HEK293T (cell line): ENCODE measurements at regions not wholly inside any gene's neighbourhood (a gene's known extent, or its start where the extent isn't known, plus 50 kb on each side); places are given as distances from the start of the nearest gene placed in this dataset.

Experiments used
- ELF4 ChIP-seq: fragments of 450-650 bp; IDR thresholded peaks from 2 replicates; pipeline ENCODE4 v1.6.1; 2017; ENCODE audit warnings: antibody characterized with exemption
- SP1 ChIP-seq: fragments of 450-650 bp; IDR thresholded peaks from 2 replicates; pipeline ENCODE4 v1.6.1; 2017
- TARDBP ChIP-seq: fragments of 450-650 bp; IDR thresholded peaks from 2 replicates; pipeline ENCODE4 v1.6.1; 2016
- ZNF384 ChIP-seq: fragments of 450-650 bp; IDR thresholded peaks from 2 replicates; pipeline ENCODE4 v1.6.1; 2016

- TF ChIP-seq SP1 (no peak), TARDBP (no peak), ZNF384 (no peak), ELF4 (no peak)
These were observed 251.0 kb upstream of the HDAC4 start for GRCh38 chr2:239651859-239652258.
